ENCODE measurements at regions not wholly inside any gene's neighbourhood (a gene's known extent, or its start where the extent isn't known, plus 50 kb on each side); places are given as distances from the start of the nearest gene placed in this dataset.

DNA sequence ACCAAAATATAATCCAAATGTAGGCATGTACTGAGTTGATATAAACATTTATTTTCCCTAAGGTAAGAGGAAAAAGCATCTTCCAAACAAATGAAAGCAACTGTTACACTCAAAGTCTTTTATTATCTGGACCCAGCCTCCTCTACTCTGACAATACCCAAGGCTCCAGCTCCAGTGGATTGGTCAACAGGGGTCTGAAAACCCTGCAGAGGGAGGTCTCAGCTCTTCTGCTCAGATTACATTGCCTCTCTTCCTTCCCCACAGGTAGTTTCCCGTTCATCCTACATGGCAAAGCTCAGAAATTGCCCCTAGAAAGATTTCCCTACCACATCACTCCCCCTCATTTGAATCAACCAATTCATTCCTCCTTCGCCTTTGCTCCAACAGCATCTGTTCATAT is 457.0 kb downstream of the METTL4 start:
- Mint-ChIP-seq H3K27me3 (ENCODE audit: low read depth) (peaks cover 5% of the 10 kb centered on the region), H3K4me1 (ENCODE audit: low read depth) (no peaks in the 10 kb centered on the region), H3K4me3 (no peak overlapping the region), H3K9me3 (no peaks in the 10 kb centered on the region), H3K27ac (no peak overlapping the region), H3K36me3 (ENCODE audit: low read depth) (no peaks in the 10 kb centered on the region)
- no peak for DNase-seq (ENCODE audit: low spot score)

DNA sequence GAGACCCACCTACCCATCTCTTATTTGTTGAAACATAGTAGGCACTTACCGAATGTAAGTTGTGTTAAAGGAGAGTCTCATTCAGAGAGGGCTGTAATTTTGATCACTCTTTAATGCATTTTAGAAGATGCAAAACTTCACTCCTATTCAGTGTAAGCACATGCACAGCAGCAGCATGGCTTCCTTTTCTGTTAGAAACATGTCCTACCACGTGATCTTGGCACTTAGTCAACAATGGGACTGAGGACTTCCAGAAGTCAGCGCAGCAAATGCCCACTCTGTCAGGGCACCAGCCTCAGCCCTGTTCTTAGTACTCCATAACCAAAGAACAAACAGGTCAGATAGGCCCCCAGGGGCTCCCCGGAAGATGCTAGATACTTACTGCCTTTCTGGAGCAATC is 456.5 kb downstream of the METTL4 start:
- DNase-seq (ENCODE audit: low spot score): no peak
- Mint-ChIP-seq H3K36me3 (ENCODE audit: low read depth) (no peaks in the 10 kb centered on the region), H3K4me3 (no peak overlapping the region), H3K9me3 (no peaks in the 10 kb centered on the region), H3K4me1 (ENCODE audit: low read depth) (no peaks in the 10 kb centered on the region), H3K27me3 (ENCODE audit: low read depth) (peaks cover 5% of the 10 kb centered on the region), H3K27ac (no peak overlapping the region)

DNA sequence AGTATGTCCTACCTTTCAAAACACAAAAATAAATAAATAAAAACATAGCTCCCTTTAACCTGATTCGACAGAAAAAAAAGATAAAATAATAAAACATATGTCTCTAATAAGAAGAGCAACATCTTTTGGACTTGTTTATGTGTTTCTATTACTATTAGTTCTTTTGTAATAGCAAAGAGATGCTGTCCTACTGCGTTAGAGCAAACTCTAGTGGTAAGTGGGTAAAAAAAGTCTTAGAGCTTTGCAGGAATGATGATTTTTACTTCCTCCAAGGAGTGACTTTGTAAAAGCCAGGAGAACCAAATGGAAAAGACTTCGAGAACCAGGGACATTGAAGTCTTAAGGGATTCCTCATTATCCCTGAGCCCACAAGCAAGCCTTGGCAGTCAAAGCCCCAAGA is 450.1 kb downstream of the METTL4 start:
- Mint-ChIP-seq H3K4me1 (ENCODE audit: low read depth) (no peaks in the 10 kb centered on the region), H3K27me3 (ENCODE audit: low read depth) (peaks cover 2% of the 10 kb centered on the region), H3K9me3 (no peaks in the 10 kb centered on the region), H3K4me3 (no peak overlapping the region), H3K36me3 (ENCODE audit: low read depth) (no peaks in the 10 kb centered on the region), H3K27ac (no peak overlapping the region)
- DNase-seq (ENCODE audit: low spot score): no peak

DNA sequence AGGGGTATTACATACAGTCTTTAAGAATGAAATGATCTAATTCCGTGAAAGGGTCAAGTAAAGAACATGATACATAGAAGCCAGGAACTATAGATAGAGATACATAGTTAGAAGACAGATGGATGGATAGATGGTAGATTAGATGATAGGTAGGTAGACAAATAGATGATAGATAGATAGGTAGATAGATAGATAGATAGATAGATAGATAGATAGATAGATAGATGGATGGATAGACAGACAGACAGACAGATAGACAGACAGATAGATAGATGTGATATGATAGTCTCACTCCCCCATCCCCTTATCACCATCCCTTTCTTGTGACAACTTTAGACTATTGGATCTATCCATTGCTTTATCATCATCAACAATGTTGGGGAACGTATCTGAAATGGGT is 448.2 kb downstream of the METTL4 start:
- Mint-ChIP-seq H3K4me1 (ENCODE audit: low read depth) (no peaks in the 10 kb centered on the region), H3K9me3 (no peaks in the 10 kb centered on the region), H3K27ac (no peak overlapping the region), H3K36me3 (ENCODE audit: low read depth) (no peaks in the 10 kb centered on the region), H3K4me3 (no peak overlapping the region), H3K27me3 (ENCODE audit: low read depth) (peaks cover 2% of the 10 kb centered on the region)
- no peak for DNase-seq (ENCODE audit: low spot score)

DNA sequence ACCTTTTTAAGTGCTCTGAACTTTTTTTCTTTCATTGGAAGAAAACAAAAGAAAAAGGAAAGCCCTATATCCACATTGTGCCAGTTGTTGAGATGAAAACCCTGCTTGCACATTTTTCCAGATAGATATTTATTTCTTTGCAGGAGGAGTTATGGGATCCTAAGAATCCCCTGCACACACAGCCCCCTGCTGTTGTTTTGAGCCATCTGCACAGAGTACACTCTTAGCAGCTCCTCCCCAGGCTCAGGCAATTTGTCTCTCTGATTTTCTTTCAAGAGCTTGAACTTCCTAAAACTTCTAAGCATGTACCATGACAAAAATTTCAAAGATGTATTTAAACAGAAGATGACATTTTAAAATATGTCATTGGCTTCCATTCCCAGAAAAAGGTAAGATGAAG is 436.9 kb downstream of the METTL4 start:
- H3K4me1 Mint-ChIP-seq (ENCODE audit: low read depth): no peaks in the 10 kb centered on the region
- DNase-seq (ENCODE audit: low spot score): no peak
- H3K4me3 Mint-ChIP-seq: no peak overlapping the region
- H3K9me3 Mint-ChIP-seq: no peaks in the 10 kb centered on the region
- no peaks in the 10 kb centered on the region for H3K27me3 Mint-ChIP-seq (ENCODE audit: low read depth)
- H3K27ac Mint-ChIP-seq: no peak overlapping the region
- no peaks in the 10 kb centered on the region for H3K36me3 Mint-ChIP-seq (ENCODE audit: low read depth)

DNA sequence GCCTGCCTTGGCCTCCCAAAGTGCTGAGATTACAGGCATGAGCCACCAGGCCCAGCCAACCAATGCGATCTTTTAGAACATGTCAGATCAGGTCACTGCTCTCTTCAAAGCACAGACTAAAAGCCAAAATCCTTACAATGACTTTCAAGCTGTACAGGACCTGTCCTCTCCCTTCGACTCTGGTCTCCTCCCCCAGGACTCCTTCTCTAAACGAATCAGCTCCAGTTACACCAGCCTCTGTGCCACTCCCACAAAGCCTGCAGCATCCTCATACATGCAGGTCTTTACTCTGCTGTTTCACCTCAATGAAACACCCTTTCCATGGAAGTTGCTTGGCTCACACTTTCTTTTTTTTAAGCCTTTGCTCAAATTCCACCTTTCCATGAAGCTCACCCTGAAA is 436.0 kb downstream of the METTL4 start:
- Mint-ChIP-seq H3K4me3 (no peak overlapping the region), H3K36me3 (ENCODE audit: low read depth) (no peaks in the 10 kb centered on the region), H3K4me1 (ENCODE audit: low read depth) (no peaks in the 10 kb centered on the region), H3K27me3 (ENCODE audit: low read depth) (no peaks in the 10 kb centered on the region), H3K9me3 (no peaks in the 10 kb centered on the region), H3K27ac (no peak overlapping the region)
- DNase-seq (ENCODE audit: low spot score): no peak

DNA sequence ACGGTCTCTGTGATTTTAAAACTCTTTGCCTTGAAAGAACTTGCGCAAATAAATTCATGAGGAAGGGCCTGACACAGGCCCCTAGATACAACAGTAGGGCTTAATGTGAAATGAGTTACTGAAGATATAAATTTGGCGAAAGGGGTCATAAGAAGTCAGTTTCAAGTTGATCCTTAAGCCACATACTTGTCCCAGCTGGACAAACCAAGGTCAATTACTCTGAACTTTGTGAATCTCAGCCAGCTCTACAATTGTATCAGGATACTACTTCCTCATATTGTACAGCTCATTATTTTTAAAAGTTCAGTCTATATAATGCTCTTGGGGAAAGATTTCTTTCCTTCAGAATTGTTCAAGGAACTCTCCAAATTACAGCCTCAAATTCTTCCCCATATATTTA is 432.8 kb downstream of the METTL4 start:
- H3K36me3 Mint-ChIP-seq (ENCODE audit: low read depth): no peaks in the 10 kb centered on the region
- no peak overlapping the region for H3K4me3 Mint-ChIP-seq
- no peaks in the 10 kb centered on the region for H3K9me3 Mint-ChIP-seq
- H3K27me3 Mint-ChIP-seq (ENCODE audit: low read depth): no peaks in the 10 kb centered on the region
- H3K27ac Mint-ChIP-seq: no peak overlapping the region
- DNase-seq (ENCODE audit: low spot score): no peak
- H3K4me1 Mint-ChIP-seq (ENCODE audit: low read depth): no peaks in the 10 kb centered on the region

DNA sequence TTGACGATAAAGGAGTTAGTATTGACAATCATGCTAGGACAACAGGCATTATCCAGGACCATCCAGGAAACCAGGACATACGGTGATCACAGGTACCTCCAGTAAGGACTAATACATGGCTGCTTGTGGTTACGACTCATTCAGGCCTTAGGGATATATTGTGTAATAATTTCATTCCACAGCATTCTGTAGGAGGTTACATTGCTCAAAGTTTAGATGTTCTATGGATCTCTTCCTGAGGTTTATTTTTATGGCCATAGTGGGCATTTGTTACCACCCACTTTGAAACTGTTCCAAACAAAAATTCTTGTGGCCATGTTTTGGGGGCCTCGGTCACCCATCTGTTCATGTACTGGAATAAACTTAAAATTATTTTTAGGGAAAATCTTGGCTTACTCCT is 431.6 kb downstream of the METTL4 start:
- DNase-seq (ENCODE audit: low spot score): no peak
- Mint-ChIP-seq H3K4me1 (ENCODE audit: low read depth) (no peaks in the 10 kb centered on the region), H3K4me3 (no peak overlapping the region), H3K9me3 (no peaks in the 10 kb centered on the region), H3K27me3 (ENCODE audit: low read depth) (no peaks in the 10 kb centered on the region), H3K36me3 (ENCODE audit: low read depth) (no peaks in the 10 kb centered on the region), H3K27ac (no peak overlapping the region)

DNA sequence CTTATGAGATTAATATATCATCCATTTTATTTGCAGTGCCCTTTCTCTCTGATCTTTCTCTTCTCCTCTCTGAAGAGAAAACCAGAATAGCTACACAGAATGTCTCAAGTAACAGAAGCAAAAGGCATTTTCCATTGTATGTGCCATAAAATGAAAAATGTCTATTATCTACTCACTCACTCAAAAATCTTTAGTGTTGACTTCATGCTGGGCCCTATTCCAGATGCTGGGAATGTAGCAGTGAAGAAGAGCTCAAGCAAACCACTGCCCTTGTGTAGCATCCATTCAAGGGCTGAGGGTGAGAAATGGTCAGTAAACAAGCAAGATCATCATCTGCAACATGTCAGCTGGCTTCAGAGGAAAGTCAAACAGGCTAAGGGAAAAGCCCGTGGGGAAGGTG is 427.7 kb downstream of the METTL4 start:
- Mint-ChIP-seq H3K4me1 (ENCODE audit: low read depth) (no peaks in the 10 kb centered on the region), H3K9me3 (no peaks in the 10 kb centered on the region), H3K36me3 (ENCODE audit: low read depth) (no peaks in the 10 kb centered on the region), H3K27ac (no peak overlapping the region), H3K4me3 (no peak overlapping the region), H3K27me3 (ENCODE audit: low read depth) (no peaks in the 10 kb centered on the region)
- no peak for DNase-seq (ENCODE audit: low spot score)

DNA sequence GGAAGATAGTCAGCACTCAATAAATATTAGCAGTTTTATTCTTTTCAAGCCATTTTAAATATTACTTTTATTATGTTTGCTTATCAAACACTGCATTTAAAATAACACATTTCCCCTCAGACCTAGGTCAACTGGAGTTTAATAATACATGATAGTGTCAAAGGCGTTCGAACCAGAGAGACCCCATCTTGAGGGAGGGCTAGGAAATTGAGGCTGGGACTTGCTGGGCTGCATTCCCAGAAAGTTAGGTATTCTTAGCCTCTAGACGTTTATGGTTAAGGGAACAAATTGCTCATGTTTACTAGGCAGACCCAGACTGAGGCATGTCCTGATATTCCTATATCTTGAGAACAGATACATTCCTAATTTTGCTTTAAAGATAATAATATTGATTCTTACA is 426.5 kb downstream of the METTL4 start:
- H3K4me1 Mint-ChIP-seq (ENCODE audit: low read depth): no peaks in the 10 kb centered on the region
- DNase-seq (ENCODE audit: low spot score): no peak
- no peaks in the 10 kb centered on the region for H3K27me3 Mint-ChIP-seq (ENCODE audit: low read depth)
- H3K36me3 Mint-ChIP-seq (ENCODE audit: low read depth): no peaks in the 10 kb centered on the region
- no peaks in the 10 kb centered on the region for H3K9me3 Mint-ChIP-seq
- H3K4me3 Mint-ChIP-seq: no peak overlapping the region
- H3K27ac Mint-ChIP-seq: no peak overlapping the region

DNA sequence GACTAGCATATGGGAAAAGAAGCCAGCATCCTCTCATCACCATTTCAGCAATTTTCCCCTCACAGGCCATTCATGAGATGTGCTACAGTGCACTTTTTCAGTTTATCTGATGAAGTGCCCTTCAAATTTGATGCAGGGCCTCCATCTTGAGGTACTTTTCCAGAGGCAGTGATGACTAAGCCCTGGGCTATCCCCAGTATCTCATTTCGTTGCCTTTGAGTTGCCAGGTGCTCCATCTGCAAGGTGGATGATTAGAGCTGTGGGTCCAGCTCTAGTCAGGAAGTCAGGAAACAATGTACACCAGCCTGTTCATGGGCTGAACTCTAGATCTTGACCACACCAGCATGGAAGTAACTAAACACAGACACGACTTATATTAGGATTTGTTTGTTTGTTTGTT is 425.2 kb downstream of the METTL4 start:
- no peaks in the 10 kb centered on the region for H3K36me3 Mint-ChIP-seq (ENCODE audit: low read depth)
- no peaks in the 10 kb centered on the region for H3K27me3 Mint-ChIP-seq (ENCODE audit: low read depth)
- H3K27ac Mint-ChIP-seq: no peak overlapping the region
- no peaks in the 10 kb centered on the region for H3K9me3 Mint-ChIP-seq
- H3K4me1 Mint-ChIP-seq (ENCODE audit: low read depth): no peaks in the 10 kb centered on the region
- no peak for DNase-seq (ENCODE audit: low spot score)
- H3K4me3 Mint-ChIP-seq: no peak overlapping the region

DNA sequence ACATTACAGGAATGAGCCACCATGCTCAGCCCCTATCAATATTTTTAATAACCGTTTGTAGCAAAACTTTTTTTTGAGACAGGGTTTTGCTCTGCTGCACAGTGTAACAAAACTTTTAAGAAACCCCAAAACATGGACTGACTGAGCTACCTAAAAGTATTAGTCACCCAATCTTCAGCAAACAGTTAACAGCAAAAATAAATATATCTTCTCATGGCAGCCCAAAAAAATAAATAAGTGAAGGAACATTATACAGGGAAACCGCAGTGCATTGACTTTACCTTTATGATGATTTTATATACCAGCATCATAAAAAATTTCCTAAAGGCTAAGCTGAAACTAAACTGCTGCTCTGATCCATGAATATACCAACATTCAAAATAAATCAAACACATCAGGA is 424.6 kb downstream of the METTL4 start:
- no peaks in the 10 kb centered on the region for H3K4me1 Mint-ChIP-seq (ENCODE audit: low read depth)
- no peak for DNase-seq (ENCODE audit: low spot score)
- no peak overlapping the region for H3K27ac Mint-ChIP-seq
- H3K27me3 Mint-ChIP-seq (ENCODE audit: low read depth): no peaks in the 10 kb centered on the region
- no peaks in the 10 kb centered on the region for H3K36me3 Mint-ChIP-seq (ENCODE audit: low read depth)
- H3K9me3 Mint-ChIP-seq: no peaks in the 10 kb centered on the region
- H3K4me3 Mint-ChIP-seq: no peak overlapping the region

DNA sequence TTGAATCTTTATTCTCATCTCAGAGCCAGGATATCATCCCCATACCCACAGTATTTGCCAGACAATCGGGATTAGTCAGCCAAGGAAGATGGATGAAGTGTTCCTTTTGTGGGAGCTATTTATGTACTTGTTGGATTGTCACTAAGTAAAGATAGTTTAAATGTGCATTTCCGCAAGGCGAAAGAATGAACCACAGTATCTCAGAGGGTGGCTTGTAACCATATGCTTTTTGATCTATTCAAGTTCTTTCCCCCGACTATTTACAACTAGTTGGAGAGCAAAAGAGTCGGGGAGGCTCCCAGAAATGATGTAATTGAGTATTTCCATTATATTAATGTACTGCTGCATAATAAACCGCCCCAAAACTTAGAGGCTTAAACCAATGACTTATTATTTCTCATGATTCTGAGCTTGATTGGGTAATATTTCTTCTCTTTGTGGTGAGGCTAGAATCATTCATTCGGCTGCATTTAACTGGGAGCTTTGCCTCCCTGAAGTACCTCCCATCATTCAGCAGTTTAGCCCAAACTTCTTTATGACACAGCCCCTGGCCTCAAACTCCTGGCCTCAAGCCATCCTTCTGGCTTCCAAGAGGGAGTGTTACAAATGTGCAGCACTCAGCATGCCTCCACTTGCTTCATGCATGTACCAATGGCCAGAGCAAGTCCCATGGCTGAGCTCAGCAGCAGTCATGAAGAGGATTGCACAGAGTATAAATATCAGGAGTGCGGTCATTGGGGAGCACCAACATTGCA is 423.7 kb downstream of the METTL4 start:
- no peak for DNase-seq (ENCODE audit: low spot score)
- Mint-ChIP-seq H3K27ac (no peak overlapping the region), H3K4me1 (ENCODE audit: low read depth) (no peaks in the 10 kb centered on the region), H3K9me3 (no peaks in the 10 kb centered on the region), H3K36me3 (ENCODE audit: low read depth) (no peaks in the 10 kb centered on the region), H3K27me3 (ENCODE audit: low read depth) (no peaks in the 10 kb centered on the region), H3K4me3 (no peak overlapping the region)

DNA sequence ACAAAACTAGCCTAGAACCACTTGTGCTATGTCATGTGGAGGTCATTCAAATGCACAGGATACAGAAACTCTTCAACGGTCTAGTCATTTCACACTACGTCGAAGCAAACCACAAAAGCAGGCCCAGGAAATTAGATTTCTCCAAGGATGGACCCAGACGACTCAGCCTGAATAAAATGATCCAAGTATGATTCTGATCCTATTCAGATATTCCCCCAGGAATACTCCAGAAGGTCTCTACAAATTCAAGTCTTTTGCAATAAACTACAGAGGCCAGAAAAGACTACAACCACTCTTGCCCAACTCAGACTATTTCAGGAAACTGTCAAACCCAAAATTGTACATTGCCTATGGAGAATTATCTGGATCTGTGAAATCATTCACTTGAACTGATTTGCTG is 422.5 kb downstream of the METTL4 start:
- no peaks in the 10 kb centered on the region for H3K36me3 Mint-ChIP-seq (ENCODE audit: low read depth)
- no peaks in the 10 kb centered on the region for H3K4me1 Mint-ChIP-seq (ENCODE audit: low read depth)
- H3K9me3 Mint-ChIP-seq: no peaks in the 10 kb centered on the region
- no peak for DNase-seq (ENCODE audit: low spot score)
- H3K4me3 Mint-ChIP-seq: no peak overlapping the region
- H3K27me3 Mint-ChIP-seq (ENCODE audit: low read depth): no peaks in the 10 kb centered on the region
- H3K27ac Mint-ChIP-seq: no peak overlapping the region

DNA sequence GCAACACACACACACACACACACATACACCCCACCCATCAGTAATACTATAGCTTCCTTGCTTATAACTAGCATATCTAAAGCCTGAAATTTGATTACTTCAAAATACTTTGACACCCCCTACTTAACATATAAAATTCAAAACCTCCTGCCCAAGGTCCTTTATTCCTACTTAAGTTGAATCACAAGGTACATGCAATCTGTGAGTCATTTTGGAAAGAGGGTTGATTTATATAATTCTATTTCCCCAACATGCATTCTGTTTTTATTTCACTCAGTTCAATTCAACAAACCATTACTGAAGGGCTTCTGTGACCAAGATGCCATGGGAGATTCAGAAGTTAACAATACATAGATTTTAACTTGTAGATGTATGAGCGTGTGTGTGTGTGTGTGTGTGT is 420.7 kb downstream of the METTL4 start:
- no peaks in the 10 kb centered on the region for H3K9me3 Mint-ChIP-seq
- no peaks in the 10 kb centered on the region for H3K4me1 Mint-ChIP-seq (ENCODE audit: low read depth)
- H3K4me3 Mint-ChIP-seq: no peak overlapping the region
- H3K27ac Mint-ChIP-seq: no peak overlapping the region
- H3K27me3 Mint-ChIP-seq (ENCODE audit: low read depth): no peaks in the 10 kb centered on the region
- no peak for DNase-seq (ENCODE audit: low spot score)
- no peaks in the 10 kb centered on the region for H3K36me3 Mint-ChIP-seq (ENCODE audit: low read depth)
